ENCODE measurements at regions not wholly inside any gene's neighbourhood (a gene's known extent, or its start where the extent isn't known, plus 50 kb on each side); places are given as distances from the start of the nearest gene placed in this dataset.
"Not testable (repeated sequence)": the region's sequence is repeated elsewhere in the genome, so short reads cannot be mapped to it uniquely, and the experiment has no call there.

- TF ChIP-seq HDAC2 (IDR thresholded peaks at IDR 0.05) = no peak
- no peak for TF ChIP-seq CBX3 (IDR thresholded peaks at IDR 0.05; ENCODE audit: borderline replicate concordance, low read depth)
- TF ChIP-seq MYB (IDR thresholded peaks at IDR 0.05; ENCODE audit: borderline replicate concordance, low read depth, low read length) = no peak
- no peak for TF ChIP-seq IRF5 (IDR thresholded peaks at IDR 0.05; ENCODE audit: borderline replicate concordance)
- TF ChIP-seq BACH1 (IDR thresholded peaks at IDR 0.05; ENCODE audit: borderline replicate concordance) = no peak
- no peak for TF ChIP-seq TAF1 (IDR thresholded peaks at IDR 0.05; ENCODE audit: borderline replicate concordance, low read depth, low read length)
- no peak for TF ChIP-seq KDM1A (IDR thresholded peaks at IDR 0.05; ENCODE audit: borderline replicate concordance)
- no peak for TF ChIP-seq IRF3 (IDR thresholded peaks at IDR 0.05)
- TF ChIP-seq YY1 (IDR thresholded peaks at IDR 0.05; ENCODE audit: low read depth, low read length) = no peak
Measured at GRCh38 chr6:51153109-51153508, 334.4 kb downstream of the TFAP2B start (continued).

GRCh38 chr6:51154925-51155324, 336.3 kb downstream of the TFAP2B start:
- H3K27me3 ChIP-seq (replicated peaks in 1 of 2; ENCODE audit: control insufficient read depth in 2 of 2, insufficient read depth in 2 of 2, low read length in 1 of 2); SMC1A ChIA-PET (ENCODE audit: uncharacterized antibody, unreplicated experiment); H3K9me3 ChIP-seq (replicated peaks; ENCODE audit: control insufficient read depth, insufficient read depth, low read length); H4K20me1 ChIP-seq (ENCODE audit: control insufficient read depth, insufficient read depth); H3K4me3 ChIP-seq; H3K9ac ChIP-seq (ENCODE audit: control insufficient read depth, insufficient read depth, low read length); H2AFZ ChIP-seq (ENCODE audit: control insufficient read depth, low read depth, low read length); H3K4me2 ChIP-seq (ENCODE audit: control insufficient read depth, insufficient read depth); H3K27ac ChIP-seq (ENCODE audit: control insufficient read depth, insufficient read depth); H3K4me1 ChIP-seq (ENCODE audit: control insufficient read depth, insufficient read depth, low read length); POLR2A ChIA-PET; CTCF ChIA-PET; DNase-seq (ENCODE audit: low read depth, low spot score); in situ Hi-C loops (cut with MboI); BruUV-seq (replicated peaks); H3K36me3 ChIP-seq (ENCODE audit: control insufficient read depth in 2 of 2, insufficient read depth in 2 of 2, low read length in 1 of 2); FAIRE-seq; H3K79me2 ChIP-seq (ENCODE audit: control insufficient read depth, insufficient read depth, low read length); intact Hi-C loops (cut with micrococcal nuclease; ENCODE audit: unreplicated experiment); ATAC-seq; RAD21 ChIA-PET (ENCODE audit: unreplicated experiment): not testable (repeated sequence)
- 0% methylated on average over 1 of the region's 1 CpG for WGBS (ENCODE audit: insufficient coverage, insufficient replicate concordance, low lambda C conversion rate, missing lambda C conversion rate)

- H3K4me1 ChIP-seq (ENCODE audit: control insufficient read depth, insufficient read depth, low read length); H4K20me1 ChIP-seq (ENCODE audit: control insufficient read depth, insufficient read depth); FAIRE-seq; in situ Hi-C loops (cut with MboI); BruUV-seq (replicated peaks); intact Hi-C loops (cut with micrococcal nuclease; ENCODE audit: unreplicated experiment); ATAC-seq; H3K79me2 ChIP-seq (ENCODE audit: control insufficient read depth, insufficient read depth, low read length); POLR2A ChIA-PET; H3K9me3 ChIP-seq (replicated peaks; ENCODE audit: control insufficient read depth, insufficient read depth, low read length); H3K27ac ChIP-seq (ENCODE audit: control insufficient read depth, insufficient read depth); H3K27me3 ChIP-seq (replicated peaks in 1 of 2; ENCODE audit: control insufficient read depth in 2 of 2, insufficient read depth in 2 of 2, low read length in 1 of 2); DNase-seq (ENCODE audit: low read depth, low spot score); H3K4me3 ChIP-seq; H3K36me3 ChIP-seq (ENCODE audit: control insufficient read depth in 2 of 2, insufficient read depth in 2 of 2, low read length in 1 of 2); H2AFZ ChIP-seq (ENCODE audit: control insufficient read depth, low read depth, low read length); H3K4me2 ChIP-seq (ENCODE audit: control insufficient read depth, insufficient read depth); CTCF ChIA-PET; SMC1A ChIA-PET (ENCODE audit: uncharacterized antibody, unreplicated experiment); H3K9ac ChIP-seq (ENCODE audit: control insufficient read depth, insufficient read depth, low read length): not testable (repeated sequence)
- RAD21 ChIA-PET (ENCODE audit: unreplicated experiment) = interaction anchor here (0.5 kb wide), 1 partner anchor 1239 kb away, joined by 3 read pairs; no protein-coding TSS in a partner anchor
- 0% methylated on average over 1 of the region's 1 CpG for WGBS (ENCODE audit: insufficient coverage, insufficient replicate concordance, low lambda C conversion rate, missing lambda C conversion rate)
Measured at GRCh38 chr6:51159260-51159659, 340.6 kb downstream of the TFAP2B start.

Measured in GM12878 (cell line).